Eye (tissue), 1 donor: ENCODE measurements at regions not wholly inside any gene's neighbourhood (a gene's known extent, or its start where the extent isn't known, plus 50 kb on each side); places are given as distances from the start of the nearest gene placed in this dataset.
"Not testable (repeated sequence)": the region's sequence is repeated elsewhere in the genome, so short reads cannot be mapped to it uniquely, and the experiment has no call there.

ENCODE experiments used
- DNase-seq: peaks from one replicate; pipeline ENCODE4 v3.0.0-alpha.2; 2015

GRCh38 chr7:13742811-13743210 lies 246.7 kb downstream of the ETV1 start:
- DNase-seq: peak; percentile 52

GRCh38 chr7:13743226-13743625 lies 246.2 kb downstream of the ETV1 start:
- peak; percentile 16 for DNase-seq

DNA sequence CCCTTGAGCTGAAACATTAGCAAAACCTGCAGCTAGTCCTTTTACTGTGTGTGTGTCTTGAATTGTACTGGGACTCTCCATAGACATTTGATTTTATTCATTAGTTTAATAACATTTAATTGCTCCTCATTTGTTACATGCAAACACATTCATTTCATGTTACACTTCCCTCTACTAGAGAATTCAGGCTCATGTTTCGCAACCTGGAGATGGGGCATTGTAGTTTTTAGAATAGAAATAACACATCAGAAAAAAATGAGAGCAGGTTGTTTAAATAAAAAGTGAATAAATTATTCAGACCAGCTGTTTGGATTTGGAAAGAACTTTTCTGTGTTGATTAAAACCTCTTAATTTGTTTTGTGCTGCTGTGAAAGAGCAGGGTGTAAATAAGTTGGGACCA lies 243.9 kb downstream of the ETV1 start:
- no peak for DNase-seq

DNA sequence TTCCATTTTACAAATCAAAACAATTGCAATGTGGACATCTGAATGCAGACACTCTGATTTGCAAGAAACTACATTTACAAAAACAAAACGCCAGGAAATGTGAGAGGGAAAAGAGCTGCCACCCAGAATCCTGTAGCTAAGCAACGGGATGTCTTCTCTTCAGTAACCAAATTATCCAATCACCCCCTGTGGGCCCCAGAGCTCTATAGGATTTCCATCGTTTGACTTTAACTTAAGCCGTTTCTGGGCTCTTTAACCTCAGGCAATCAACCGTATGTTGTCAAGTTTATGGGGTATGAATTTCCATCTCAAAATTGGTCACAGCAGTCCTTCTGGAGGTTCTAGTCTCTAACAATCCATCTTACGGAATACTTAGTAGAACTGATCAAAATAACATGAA lies 240.5 kb downstream of the ETV1 start:
- DNase-seq: peak; percentile 11

DNA sequence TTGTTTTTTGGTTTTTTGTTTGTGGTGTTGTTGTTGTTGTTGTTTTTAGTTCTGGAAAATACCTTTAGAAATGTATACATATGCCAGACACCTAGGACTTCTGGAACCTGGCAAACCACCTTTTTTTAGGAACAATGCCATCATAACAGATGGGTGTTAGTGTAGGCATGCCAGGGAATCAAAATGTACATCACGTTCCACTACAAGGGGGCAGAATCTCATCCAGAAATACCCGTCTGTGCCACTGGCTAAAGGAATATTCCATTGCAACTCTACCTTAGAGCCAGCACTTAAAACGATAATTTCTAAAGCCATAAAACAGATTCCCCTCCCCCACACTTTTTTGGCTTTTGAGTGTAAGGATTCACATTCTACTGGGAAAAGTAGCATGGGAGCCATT lies 239.8 kb downstream of the ETV1 start:
- no peak for DNase-seq

DNA sequence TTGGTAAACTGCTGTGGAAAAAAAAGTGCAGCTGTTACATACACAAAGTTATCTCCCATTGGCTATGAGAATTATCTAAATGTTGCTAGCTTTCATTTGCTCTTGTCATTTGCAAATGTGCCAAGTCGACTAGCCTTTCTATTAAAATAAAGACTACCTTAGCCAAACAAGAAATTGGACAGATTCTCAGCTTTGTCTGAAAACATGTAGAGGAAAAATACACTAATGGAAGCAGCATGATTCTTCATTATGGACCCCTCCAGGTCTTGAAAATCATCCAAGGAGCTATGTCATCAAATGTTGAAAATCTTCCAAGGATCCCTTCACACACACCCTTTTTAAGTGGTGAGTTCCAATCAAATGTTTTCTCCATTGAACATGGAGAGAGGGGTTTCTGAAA lies 237.7 kb downstream of the ETV1 start:
- no peak for DNase-seq

GRCh38 chr7:13757841-13758240 lies 231.6 kb downstream of the ETV1 start:
- DNase-seq: no peak

- not testable (repeated sequence) for DNase-seq
Observed at GRCh38 chr7:13765853-13766252, 223.6 kb downstream of the ETV1 start.

DNA sequence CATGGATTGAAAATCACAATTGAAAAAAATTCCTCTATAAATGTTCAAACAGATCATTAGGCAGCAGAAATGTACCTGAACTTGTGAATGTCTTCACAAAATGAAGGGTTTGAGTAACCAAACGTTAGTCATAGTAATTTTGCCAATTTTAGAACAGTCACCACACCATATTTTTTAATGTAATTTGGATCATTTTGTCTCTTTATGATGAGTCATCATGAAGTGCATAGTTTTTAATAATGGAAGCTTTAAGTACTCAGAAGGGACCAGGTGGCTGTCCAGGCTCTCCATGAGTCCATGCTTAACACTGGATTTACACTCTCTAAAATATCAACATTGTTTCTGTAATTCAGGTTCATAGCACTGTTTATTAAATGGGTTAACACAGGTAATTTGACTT lies 219.2 kb downstream of the ETV1 start:
- DNase-seq: no peak

GRCh38 chr7:13774976-13775375 lies 214.5 kb downstream of the ETV1 start:
- no peak for DNase-seq

- DNase-seq: no peak
Observed at GRCh38 chr7:13777242-13777641, 212.2 kb downstream of the ETV1 start.

DNA sequence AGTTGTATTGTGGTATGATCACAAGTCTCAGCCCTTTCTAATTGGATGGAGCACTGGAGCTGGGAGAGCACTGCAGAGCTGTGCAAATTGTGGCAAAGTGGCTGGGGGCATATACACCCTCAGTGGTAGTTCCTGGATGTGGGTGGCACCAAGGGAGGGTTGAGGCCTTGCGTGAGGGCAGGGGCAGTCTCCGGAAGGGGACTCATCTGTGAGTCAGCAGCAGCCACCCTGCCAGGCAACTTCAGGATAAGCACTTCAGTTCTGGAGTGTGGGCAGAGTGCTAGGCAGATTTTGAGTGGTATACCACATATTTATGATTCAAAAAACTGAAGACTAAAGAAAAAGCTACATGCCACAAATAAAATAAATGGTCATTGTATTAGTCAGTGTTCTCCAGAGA lies 210.5 kb downstream of the ETV1 start:
- no peak for DNase-seq

- no peak for DNase-seq
Observed at GRCh38 chr7:13790611-13791010, 198.9 kb downstream of the ETV1 start.

GRCh38 chr7:13792208-13792607 lies 197.3 kb downstream of the ETV1 start:
- DNase-seq: no peak

GRCh38 chr7:13793926-13794325 lies 195.5 kb downstream of the ETV1 start:
- no peak for DNase-seq

DNA sequence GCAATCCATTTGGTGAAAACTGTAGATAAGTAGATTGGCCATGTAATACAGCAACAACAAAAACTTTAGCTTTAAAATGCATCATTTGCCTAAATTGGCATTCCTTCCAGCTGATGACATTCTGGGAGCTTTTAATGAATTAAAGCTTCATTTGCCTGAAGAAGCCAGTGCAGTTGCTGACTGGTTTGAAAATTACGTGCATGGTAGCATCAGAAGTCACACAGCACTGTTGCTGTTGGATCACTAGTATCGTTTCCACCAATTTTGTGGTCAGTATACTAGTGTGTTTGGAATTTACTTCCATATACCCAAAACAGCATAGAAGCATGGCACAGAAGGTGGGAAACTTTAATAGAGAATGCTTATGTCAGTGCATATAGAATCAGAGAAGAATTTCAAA lies 194.9 kb downstream of the ETV1 start:
- DNase-seq: no peak

DNA sequence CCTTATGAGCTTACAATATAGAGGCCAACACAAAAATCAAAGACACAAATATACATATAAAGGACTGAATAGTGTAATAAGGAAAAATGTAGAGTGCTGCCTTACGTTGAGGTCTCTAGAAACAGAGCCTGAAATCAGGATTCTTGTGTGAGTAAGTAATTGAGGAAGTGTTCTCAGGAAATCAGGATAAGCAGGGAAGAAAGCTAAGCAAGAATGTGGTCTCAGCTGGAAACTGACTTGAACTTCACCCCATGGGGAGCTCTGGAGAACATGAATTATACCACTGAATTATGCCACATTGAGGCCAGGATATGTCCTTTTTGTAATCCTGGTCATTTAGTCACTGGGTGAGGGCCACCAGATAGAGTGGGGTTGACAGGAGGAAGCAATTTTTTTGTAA lies 191.9 kb downstream of the ETV1 start:
- no peak for DNase-seq

DNA sequence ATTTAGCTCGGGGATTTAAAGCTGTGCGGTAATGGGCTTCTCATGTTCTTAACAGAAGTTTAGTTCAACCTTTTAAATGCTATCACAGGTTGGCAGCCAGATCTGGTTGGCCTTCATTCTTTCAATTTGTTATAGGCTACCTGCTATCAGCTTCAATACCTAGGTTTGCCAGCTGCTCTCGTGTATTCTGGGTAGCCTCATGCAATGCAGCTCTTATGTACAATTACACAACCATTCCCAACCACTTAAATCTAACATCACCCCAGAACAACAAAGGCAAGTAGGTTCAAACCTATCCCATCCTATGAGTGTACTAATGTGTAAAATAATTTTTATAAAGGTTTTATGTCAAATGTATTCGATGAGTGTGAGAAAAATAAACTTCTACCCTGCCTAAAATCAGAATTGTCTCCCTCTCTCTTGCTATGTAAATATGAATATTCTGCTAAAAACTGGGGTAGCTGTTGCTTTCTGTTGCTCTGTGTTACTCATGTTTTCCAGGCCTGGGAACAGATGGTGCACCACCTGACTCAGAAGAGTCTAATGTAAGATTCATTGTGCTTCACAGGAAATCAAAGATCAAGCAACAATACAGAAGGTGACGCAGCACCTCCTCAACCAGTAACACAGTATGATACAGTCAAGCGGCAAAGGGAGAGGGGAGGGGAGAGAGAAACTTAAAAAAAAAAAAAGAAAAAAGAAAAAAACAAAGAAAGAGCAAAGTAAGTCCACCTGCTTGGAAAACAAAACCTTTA lies 188.6 kb downstream of the ETV1 start:
- DNase-seq: peak; percentile 8

DNA sequence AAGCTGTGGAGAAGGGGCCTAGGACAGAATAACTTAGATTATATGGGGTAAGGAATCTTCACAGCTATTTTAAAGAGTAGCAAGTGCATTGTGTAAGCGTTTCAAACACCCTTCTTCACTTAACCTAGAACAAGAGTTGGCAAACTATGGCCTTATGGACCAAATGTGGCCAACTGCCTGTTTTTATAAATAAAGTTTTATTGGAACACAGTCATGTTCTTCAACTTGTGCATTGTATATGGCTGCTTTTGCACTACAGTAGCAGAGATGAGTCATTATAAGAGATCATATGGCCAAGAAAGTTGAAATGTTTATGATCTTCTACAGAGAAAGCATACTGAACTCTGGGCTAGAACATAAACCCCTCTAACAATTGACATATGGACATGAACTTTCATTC lies 187.8 kb downstream of the ETV1 start:
- DNase-seq: no peak

DNA sequence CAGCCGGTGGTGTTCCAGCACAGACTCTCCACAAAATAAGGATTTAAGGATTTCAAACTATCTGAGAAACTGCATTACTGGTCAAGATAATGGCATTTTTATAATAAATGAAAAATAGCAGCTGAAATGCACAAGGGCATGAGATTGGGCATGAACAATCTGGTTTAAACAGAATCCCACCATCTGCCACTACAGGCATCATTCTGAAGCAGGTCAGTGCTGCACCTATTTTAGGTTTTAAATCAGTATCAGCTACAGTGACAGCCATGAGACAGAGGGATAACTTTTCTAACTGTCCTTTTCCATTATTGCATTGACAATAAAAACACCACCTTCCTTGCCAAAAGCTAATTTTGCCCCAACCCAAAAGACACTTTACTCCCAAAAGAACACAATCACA lies 186.8 kb downstream of the ETV1 start:
- DNase-seq: no peak

DNA sequence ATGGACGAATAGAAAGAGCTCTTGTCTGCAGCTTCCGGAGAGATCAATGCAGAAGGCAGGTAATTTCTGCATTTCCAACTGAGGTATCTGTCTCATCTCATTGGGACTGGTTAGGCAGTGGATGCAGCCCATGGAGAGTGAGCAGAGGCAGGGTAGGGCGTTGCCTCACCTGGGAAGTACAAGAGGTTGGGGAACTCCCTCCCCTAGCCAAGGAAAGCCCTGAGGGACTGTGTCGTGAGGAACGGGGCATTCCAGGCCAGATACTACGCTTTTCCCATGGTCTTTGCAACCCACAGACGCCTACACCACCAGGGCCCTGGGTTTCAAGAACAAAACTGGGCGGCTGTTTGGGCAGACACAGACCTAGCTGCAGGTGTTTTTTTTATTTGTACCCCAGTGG lies 186.3 kb downstream of the ETV1 start:
- no peak for DNase-seq

- not testable (repeated sequence) for DNase-seq
Observed at GRCh38 chr7:13806089-13806867, 183.2 kb downstream of the ETV1 start.

DNA sequence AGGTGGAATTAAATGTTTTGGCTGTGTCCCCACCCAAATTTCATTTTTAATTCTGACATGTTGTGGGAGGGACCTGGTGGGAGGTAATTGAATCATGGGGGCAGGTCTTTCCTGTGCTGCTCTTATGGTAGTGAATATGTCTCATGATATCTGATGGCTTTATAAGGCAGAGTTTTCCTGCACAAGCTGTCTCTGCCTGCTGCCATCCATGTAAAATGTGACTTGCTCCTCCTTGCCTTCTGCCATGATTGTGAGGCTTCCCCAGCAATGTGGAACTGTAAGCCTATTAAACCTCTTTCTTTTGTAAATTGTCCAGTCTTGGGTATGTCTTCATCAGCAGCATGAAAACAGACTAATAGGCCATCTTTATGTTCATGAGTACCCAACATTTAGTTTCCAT lies 172.2 kb downstream of the ETV1 start:
- DNase-seq: not testable (repeated sequence)

- no peak for DNase-seq
Observed at GRCh38 chr7:13821152-13821787, 168.2 kb downstream of the ETV1 start.
